AG10803 (cell line): ENCODE measurements at regions not wholly inside any gene's neighbourhood (a gene's known extent, or its start where the extent isn't known, plus 50 kb on each side); places are given as distances from the start of the nearest gene placed in this dataset.

Source experiments
- DNase-seq: peaks from one replicate; pipeline ENCODE4 v3.0.0; 2010; ENCODE audit warnings: low read depth
- H3K4me3 ChIP-seq: 2 replicates; pipeline ENCODE4 v1.5.1; 2011; ENCODE audit warnings: mild to moderate bottlenecking, low read length, control low read depth
- CTCF ChIP-seq: conservative IDR thresholded peaks from 2 replicates; pipeline ENCODE4 v1.5.1; 2011; ENCODE audit warnings: mild to moderate bottlenecking, low read length, control low read depth, inconsistent platforms

- TF ChIP-seq CTCF: no peak
- DNase-seq: no peak
Observed at GRCh38 chr3:78277801-78278200, 1237.9 kb downstream of the ROBO2 start.

GRCh38 chr3:78279091-78279490 is 1239.2 kb downstream of the ROBO2 start:
- no peak for TF ChIP-seq CTCF
- DNase-seq: no peak
- H3K4me3 ChIP-seq: no peak overlapping the region

More at GRCh38 chr3:78277801-78278200, 1237.9 kb downstream of the ROBO2 start:
- no peak overlapping the region for H3K4me3 ChIP-seq

- no peak for TF ChIP-seq CTCF
- no peak for DNase-seq
- no peak overlapping the region for H3K4me3 ChIP-seq
Observed at GRCh38 chr3:78281381-78281780, 1241.5 kb downstream of the ROBO2 start.

GRCh38 chr3:78283994-78284393 is 1244.1 kb downstream of the ROBO2 start:
- no peak overlapping the region for H3K4me3 ChIP-seq
- no peak for TF ChIP-seq CTCF
- no peak for DNase-seq

GRCh38 chr3:78285032-78285728 is 1245.3 kb downstream of the ROBO2 start:
- no peak for TF ChIP-seq CTCF
- no peak overlapping the region for H3K4me3 ChIP-seq
- no peak for DNase-seq

GRCh38 chr3:78287085-78287484 is 1247.2 kb downstream of the ROBO2 start:
- DNase-seq: peak; percentile 9
- no peak overlapping the region for H3K4me3 ChIP-seq
- no peak for TF ChIP-seq CTCF

- H3K4me3 ChIP-seq: no peak overlapping the region
- TF ChIP-seq CTCF: no peak
- DNase-seq: no peak
Observed at GRCh38 chr3:78293284-78293683, 1253.4 kb downstream of the ROBO2 start.
